ENCODE measurements at regions not wholly inside any gene's neighbourhood (a gene's known extent, or its start where the extent isn't known, plus 50 kb on each side); places are given as distances from the start of the nearest gene placed in this dataset.
"Not testable (repeated sequence)": the region's sequence is repeated elsewhere in the genome, so short reads cannot be mapped to it uniquely, and the experiment has no call there.

DNA sequence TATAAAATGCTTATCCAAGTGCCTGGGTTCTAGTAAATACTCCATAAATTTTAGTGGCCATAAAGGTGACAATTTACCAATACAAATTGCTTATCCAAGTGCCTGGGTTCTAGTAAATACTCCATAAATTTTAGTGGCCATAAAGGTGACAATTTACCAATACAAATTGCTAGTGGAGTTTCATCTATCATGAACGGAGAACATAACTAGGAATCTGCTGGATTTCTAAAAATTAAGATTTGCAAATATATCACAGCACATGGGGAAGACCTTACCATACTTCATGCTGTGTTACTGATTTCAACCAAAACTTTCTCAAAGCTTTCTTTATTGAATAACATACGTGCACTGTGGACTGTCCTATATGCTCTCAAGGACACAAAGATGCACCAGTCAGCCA is 1631.4 kb upstream of the FLRT2 start:
- DNase-seq = not testable (repeated sequence)

DNA sequence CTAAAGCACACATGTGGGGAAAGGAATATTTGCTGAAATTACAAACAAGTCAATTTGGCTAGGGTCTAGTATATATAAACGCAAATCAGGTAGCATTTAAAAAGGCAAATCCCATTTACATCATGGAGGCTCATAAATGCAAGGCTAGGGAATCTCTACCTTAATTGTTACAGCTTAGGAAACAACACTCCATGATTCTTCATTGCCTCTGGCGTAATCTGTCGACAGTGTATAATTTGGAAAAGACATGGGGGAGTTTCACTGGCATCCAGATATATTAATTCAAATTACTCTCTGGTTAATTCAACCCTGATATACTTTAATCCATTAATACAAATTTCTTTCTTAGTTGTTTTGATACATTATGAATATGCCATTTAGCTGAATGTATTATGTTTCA is 1630.2 kb upstream of the FLRT2 start:
- no peak for DNase-seq

GRCh38 chr14:83905157-83905556 is 1624.8 kb upstream of the FLRT2 start:
- DNase-seq = no peak

DNA sequence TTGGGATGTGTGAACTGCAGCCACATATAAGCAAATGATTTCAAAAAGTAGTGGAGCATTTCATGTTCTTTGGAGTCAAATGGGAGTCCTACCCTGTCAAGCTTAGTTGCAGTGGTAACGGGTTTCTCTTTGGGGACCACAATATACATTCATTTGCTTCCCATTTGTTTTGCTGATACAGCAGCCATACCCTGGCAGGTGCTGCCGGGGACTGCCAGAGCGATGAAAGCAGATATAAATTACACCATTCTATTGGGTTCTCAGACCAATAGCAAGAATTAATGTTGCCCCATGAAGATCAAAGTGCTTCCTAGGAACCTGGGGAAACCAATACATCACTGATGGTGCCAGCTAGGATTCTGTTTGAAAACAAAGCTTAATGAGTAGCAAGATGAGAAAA is 1621.5 kb upstream of the FLRT2 start:
- no peak for DNase-seq

- DNase-seq = no peak
Observed at GRCh38 chr14:83909507-83909906, 1620.4 kb upstream of the FLRT2 start.

- DNase-seq = no peak
Observed at GRCh38 chr14:83912032-83912642, 1617.8 kb upstream of the FLRT2 start.

DNA sequence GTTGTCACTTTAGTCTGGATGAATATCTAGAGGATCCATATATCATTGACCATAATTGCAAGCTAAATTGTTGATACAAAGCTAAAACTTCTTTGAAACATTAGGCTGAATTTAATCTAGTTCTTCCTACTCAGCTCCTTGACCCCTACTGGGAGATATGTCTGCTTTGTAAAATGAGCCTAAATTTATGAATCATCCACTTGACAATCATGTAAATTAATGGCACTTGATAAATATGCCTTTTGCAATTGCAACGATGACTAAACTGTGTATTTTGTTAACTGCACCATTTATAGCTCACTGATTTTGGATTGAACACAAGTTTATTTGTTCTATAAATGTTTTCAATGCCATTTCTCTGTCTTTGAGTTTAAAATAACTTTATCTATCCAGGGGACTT is 1616.5 kb upstream of the FLRT2 start:
- DNase-seq = no peak

GRCh38 chr14:83918546-83918945 is 1611.4 kb upstream of the FLRT2 start:
- DNase-seq = no peak

- DNase-seq = not testable (repeated sequence)
Observed at GRCh38 chr14:83919675-83920074, 1610.3 kb upstream of the FLRT2 start.

GRCh38 chr14:83923842-83924241 is 1606.1 kb upstream of the FLRT2 start:
- no peak for DNase-seq

- no peak for DNase-seq
Observed at GRCh38 chr14:83924259-83924658, 1605.7 kb upstream of the FLRT2 start.

DNA sequence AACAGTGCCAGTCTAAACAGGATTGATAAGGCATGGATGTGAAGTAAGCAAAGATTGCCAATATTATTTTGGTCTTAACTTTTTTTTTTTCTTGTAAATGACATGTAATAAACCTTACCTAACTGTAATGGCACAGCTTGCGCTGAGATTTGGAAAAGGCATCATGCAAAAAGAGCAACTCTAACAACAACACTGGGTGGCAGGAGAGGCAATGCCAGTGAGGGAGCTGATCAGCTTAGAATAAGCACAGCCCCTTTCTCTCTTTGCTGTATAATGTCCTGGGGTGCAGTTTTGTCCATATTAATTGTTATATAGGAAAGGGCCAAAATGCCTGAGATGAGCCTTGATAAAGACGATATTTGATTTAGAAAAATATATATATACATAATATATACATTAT is 1589.7 kb upstream of the FLRT2 start:
- DNase-seq = no peak

DNA sequence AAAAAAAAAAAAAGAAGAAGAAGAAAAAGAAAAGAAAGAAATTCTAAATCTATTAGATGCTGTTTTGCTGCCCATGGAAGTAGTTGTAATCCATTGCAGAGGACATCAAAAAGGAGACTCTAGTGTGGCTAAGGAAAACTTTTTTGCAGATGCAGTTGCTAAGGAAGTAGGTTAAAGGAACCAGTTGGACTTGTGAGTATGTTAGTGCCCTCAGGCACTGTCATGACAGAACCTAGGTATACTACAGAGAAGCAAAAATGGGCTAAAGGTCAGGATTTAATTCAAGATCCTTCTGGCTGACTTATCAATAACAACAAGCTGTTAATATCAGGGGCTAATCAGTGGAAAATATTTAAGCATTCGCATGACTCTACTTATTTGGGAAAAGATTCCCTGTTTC is 1571.6 kb upstream of the FLRT2 start:
- no peak for DNase-seq

GRCh38 chr14:83960832-83961512 is 1569.0 kb upstream of the FLRT2 start:
- no peak for DNase-seq

- no peak for DNase-seq
Observed at GRCh38 chr14:83969998-83970397, 1559.9 kb upstream of the FLRT2 start.

DNA sequence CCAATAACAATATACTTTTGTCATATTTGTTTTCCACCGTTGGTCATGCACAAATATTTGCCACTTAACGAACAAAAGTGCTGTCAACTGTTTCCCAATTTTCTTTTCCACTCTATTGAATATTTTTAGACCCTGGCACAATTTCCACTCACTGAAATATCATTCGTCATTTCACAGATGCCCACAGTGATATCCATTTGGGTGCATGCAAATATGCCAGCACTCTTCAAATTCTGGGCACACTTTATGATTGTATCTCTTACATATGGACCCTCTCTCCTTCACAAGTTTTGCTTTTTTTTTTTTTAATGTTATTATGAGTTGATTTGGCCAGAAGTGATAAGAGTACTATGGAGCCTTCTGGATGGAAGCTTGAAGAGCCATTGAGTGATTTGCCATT is 1557.3 kb upstream of the FLRT2 start:
- DNase-seq = no peak

DNA sequence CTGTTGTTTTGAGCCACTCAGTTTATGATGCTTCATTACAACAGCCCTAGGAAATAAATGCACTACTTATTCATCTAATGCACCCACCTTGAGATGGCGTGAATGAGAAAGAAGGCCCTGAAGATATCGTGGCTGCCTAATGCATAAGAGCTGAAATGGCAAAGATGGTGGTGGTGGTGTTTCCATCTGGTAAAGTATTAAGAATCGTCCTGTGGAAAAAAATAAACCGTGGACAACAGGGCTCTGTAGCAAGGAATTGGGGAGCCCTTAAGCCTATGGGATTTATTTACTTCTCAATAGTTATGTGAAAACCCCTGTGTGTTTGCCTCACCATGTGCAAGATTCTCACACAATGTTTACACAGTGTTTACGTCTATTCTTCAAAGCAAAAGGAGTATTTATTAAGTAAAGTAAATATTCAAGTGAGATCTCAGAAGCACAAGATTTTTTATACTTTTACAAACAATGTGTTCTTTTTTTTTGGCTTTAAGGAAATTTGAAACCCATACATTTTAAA is 1555.2 kb upstream of the FLRT2 start:
- no peak for DNase-seq

DNA sequence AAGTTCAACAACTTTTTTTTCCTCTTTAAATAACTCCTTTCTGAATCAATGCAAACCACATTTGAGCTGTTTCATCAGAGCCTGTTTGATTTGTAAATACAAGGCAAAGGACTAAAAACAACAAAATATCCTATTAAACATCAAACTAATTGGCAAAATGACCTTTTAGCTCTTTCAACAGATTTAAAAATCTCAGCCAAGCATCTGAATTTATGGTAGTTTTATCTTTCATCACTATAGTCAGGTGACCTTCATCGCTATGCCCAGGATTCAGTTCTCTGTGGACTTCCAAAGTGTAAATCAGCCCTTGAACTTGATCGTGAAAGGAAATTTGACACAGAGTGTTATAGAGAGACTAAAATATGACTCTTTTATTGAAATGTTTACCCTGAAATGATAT is 1554.5 kb upstream of the FLRT2 start:
- no peak for DNase-seq

GRCh38 chr14:83975841-83976770 is 1553.8 kb upstream of the FLRT2 start:
- no peak for DNase-seq

GRCh38 chr14:83977583-83977982 is 1552.4 kb upstream of the FLRT2 start:
- no peak for DNase-seq

DNA sequence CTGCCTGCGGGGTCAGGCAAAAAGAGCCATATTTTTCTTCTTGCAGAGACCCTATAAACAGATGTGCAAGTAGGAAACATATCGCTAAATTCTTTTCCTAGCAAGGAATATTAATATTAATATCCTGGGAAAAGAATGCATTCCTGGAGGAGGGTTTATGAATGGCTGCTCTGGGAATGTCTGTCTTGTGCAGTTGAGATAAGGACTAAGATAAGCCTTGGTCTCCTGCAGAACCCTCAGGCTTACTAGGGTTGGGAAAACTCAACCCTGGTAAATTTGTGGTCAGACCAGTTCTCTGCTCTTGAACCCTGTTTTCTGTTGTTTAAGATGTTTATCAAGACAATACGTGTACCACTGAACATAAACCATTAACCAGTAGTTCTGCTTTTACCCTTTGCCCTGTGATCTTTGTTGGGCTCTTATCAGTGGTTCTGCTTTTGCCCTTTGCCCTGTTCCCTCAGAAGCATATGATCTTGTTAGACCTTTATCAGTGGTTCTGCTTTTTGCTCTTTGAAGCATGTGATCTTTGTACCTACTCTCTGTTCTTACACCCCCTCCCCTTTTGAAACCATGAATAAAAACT is 1548.2 kb upstream of the FLRT2 start:
- DNase-seq = not testable (repeated sequence)

DNA sequence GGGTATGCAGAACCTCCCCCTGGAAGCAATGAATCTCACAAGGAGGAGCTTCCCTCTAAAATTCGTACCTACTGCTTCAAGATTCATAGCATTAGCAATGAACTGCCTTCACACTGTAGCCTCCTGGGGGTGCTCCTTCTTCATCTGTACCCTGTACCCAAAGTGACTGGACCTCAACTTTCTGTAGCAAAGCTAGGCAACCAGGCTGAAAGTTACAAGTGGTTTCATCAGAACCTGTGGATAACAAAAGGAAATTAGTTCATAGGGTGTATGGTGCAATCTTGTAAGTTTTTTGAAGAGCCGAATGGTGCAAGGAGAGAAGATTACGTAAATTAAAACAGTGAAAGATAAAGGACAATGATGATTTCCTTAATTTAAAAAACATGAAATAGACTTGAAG is 1541.7 kb upstream of the FLRT2 start:
- no peak for DNase-seq

- no peak for DNase-seq
Observed at GRCh38 chr14:83991666-83992065, 1538.3 kb upstream of the FLRT2 start.
